ENCODE measurements at regions not wholly inside any gene's neighbourhood (a gene's known extent, or its start where the extent isn't known, plus 50 kb on each side); places are given as distances from the start of the nearest gene placed in this dataset.

DNA sequence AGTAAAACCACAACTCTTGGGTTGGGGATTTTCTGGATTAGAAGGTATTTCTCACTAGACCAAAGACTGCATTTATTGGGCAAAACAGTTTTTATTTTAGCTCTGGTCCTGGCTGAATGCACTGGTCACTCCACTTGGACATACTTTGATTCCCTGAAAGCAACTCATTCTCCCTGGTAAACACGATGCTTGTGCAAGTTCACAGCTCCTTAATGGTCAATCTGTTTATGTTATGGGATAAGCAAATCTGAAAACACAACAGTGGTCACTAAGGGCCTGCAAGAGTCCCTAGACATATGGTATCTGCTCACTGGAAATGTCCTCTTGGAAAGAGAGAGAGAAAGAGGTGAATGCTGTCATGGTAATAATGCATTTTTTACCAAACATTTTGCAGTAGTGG lies 559.8 kb downstream of the CDH26 start:
- no TSS peak for BruUV-seq (replicated peaks)
- Histone ChIP-seq H3K9me2 (replicated peaks; ENCODE audit: low read length) (no peaks in the 10 kb centered on the region), H3K36me3 (ENCODE audit: low read depth, low read length) (no peaks in the 10 kb centered on the region), H3K9me3 (ENCODE audit: low read length) (peaks cover 28% of the 10 kb centered on the region; the same call in 1 of the 2 replicates), H3K9ac (ENCODE audit: low read length) (no peak overlapping the region), H3F3A (ENCODE audit: low read length, unreplicated experiment) (no peaks in the 10 kb centered on the region), H3K79me2 (ENCODE audit: low read length) (no peaks in the 10 kb centered on the region), H4K20me1 (ENCODE audit: low read length) (no peaks in the 10 kb centered on the region), H3K27me3 (ENCODE audit: low read length) (no peaks in the 10 kb centered on the region), H3K4me2 (ENCODE audit: low read length) (no peak overlapping the region), H3K27ac (ENCODE audit: low read length) (no peak overlapping the region), H3K4me1 (ENCODE audit: insufficient read depth, low read length) (no peaks in the 10 kb centered on the region), H2AFZ (ENCODE audit: low read length) (no peak overlapping the region), H3K4me3 (ENCODE audit: low read length) (no peak overlapping the region)
- DNase-seq (no peak), ATAC-seq (no peak)
- ChIA-PET POLR2A (ENCODE audit: unreplicated experiment) (no interaction called here), CTCF (no interaction called here)
- no peak for TF ChIP-seq EZH2phosphoT487 (IDR thresholded peaks at IDR 0.05; ENCODE audit: borderline replicate concordance, low read length)
- TF ChIP-seq EZH2 (IDR thresholded peaks at IDR 0.05; ENCODE audit: low read length, unreplicated experiment): no peak
- TF ChIP-seq, protein P1, sequence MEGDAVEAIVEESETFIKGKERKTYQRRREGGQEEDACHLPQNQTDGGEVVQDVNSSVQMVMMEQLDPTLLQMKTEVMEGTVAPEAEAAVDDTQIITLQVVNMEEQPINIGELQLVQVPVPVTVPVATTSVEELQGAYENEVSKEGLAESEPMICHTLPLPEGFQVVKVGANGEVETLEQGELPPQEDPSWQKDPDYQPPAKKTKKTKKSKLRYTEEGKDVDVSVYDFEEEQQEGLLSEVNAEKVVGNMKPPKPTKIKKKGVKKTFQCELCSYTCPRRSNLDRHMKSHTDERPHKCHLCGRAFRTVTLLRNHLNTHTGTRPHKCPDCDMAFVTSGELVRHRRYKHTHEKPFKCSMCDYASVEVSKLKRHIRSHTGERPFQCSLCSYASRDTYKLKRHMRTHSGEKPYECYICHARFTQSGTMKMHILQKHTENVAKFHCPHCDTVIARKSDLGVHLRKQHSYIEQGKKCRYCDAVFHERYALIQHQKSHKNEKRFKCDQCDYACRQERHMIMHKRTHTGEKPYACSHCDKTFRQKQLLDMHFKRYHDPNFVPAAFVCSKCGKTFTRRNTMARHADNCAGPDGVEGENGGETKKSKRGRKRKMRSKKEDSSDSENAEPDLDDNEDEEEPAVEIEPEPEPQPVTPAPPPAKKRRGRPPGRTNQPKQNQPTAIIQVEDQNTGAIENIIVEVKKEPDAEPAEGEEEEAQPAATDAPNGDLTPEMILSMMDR (conservative IDR thresholded peaks at IDR 0.05; ENCODE audit: low read depth, low read length): no peak
- intact Hi-C loops (cut with micrococcal nuclease): no loop called here

DNA sequence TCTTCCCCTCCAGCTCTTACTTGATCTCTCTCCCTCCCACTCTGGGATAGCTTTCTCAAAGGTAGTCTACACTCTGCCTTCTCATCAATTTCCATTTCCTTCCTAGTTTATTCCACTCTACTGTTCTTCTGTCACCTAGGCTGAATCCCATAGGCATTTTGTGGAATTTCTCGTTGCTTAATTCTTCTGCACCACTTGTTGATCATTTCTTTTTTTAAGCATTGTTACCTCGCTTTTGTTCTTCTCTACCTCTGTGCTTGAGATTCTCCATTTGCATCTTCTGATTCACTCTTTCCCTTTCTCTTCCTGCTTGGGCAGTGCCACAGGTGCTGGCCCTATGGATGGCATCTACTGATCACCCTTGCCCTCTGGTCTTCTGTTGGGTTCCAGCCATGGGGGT lies 567.2 kb downstream of the CDH26 start:
- no TSS peak for BruUV-seq (replicated peaks)
- H3K27ac ChIP-seq (ENCODE audit: low read length): no peak overlapping the region
- H3K79me2 ChIP-seq (ENCODE audit: low read length): no peaks in the 10 kb centered on the region
- H3K36me3 ChIP-seq (ENCODE audit: low read depth, low read length): no peaks in the 10 kb centered on the region
- no peak for TF ChIP-seq EZH2phosphoT487 (IDR thresholded peaks at IDR 0.05; ENCODE audit: borderline replicate concordance, low read length)
- no peak for TF ChIP-seq EZH2 (IDR thresholded peaks at IDR 0.05; ENCODE audit: low read length, unreplicated experiment)
- TF ChIP-seq, protein P1 (conservative IDR thresholded peaks at IDR 0.05; ENCODE audit: low read depth, low read length): no peak
- no peaks in the 10 kb centered on the region for H3K9me2 ChIP-seq (replicated peaks; ENCODE audit: low read length)
- no peaks in the 10 kb centered on the region for H4K20me1 ChIP-seq (ENCODE audit: low read length)
- H2AFZ ChIP-seq (ENCODE audit: low read length): no peak overlapping the region
- no peaks in the 10 kb centered on the region for H3K27me3 ChIP-seq (ENCODE audit: low read length)
- no peaks in the 10 kb centered on the region for H3F3A ChIP-seq (ENCODE audit: low read length, unreplicated experiment)
- ChIA-PET CTCF (no interaction called here), POLR2A (ENCODE audit: unreplicated experiment) (no interaction called here)
- peaks cover 22% of the 10 kb centered on the region; the same call in 1 of the 2 replicates for H3K9me3 ChIP-seq (ENCODE audit: low read length)
- H3K9ac ChIP-seq (ENCODE audit: low read length): no peak overlapping the region
- DNase-seq: no peak
- intact Hi-C loops (cut with micrococcal nuclease): no loop called here
- no peak for ATAC-seq
- no peak overlapping the region for H3K4me3 ChIP-seq (ENCODE audit: low read length)
- no peak overlapping the region for H3K4me2 ChIP-seq (ENCODE audit: low read length)
- H3K4me1 ChIP-seq (ENCODE audit: insufficient read depth, low read length): no peaks in the 10 kb centered on the region

DNA sequence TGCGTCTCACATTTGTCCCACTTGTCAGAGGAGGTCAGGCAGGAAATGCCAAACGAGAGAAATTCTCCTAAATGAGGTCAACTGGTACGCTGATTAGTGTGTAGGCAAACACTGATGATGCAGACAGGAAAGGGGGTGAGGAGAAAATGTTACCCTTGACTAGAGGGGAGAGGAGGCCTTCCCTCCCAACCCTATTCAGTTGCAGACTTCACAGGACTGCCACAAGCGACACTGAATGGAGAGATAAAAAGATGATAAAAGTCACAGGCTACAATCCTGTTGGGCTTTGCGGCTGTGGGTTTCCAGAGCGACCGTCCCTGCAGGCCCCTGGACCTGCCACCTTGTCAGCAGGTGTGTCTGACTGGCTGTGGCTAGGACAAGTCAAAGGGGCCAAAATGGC lies 569.4 kb downstream of the CDH26 start:
- no peaks in the 10 kb centered on the region for H3F3A ChIP-seq (ENCODE audit: low read length, unreplicated experiment)
- peaks cover 14% of the 10 kb centered on the region; the same call in 1 of the 2 replicates for H3K9me3 ChIP-seq (ENCODE audit: low read length)
- no peaks in the 10 kb centered on the region for H3K79me2 ChIP-seq (ENCODE audit: low read length)
- DNase-seq (no peak), ATAC-seq (no peak)
- intact Hi-C loops (cut with micrococcal nuclease): no loop called here
- TF ChIP-seq EZH2phosphoT487 (IDR thresholded peaks at IDR 0.05; ENCODE audit: borderline replicate concordance, low read length): no peak
- no peak for TF ChIP-seq EZH2 (IDR thresholded peaks at IDR 0.05; ENCODE audit: low read length, unreplicated experiment)
- TF ChIP-seq, protein P1 (conservative IDR thresholded peaks at IDR 0.05; ENCODE audit: low read depth, low read length): no peak
- no peak overlapping the region for H3K4me3 ChIP-seq (ENCODE audit: low read length)
- H3K36me3 ChIP-seq (ENCODE audit: low read depth, low read length): no peaks in the 10 kb centered on the region
- no peaks in the 10 kb centered on the region for H3K9me2 ChIP-seq (replicated peaks; ENCODE audit: low read length)
- H4K20me1 ChIP-seq (ENCODE audit: low read length): no peaks in the 10 kb centered on the region
- H3K9ac ChIP-seq (ENCODE audit: low read length): no peak overlapping the region
- BruUV-seq (replicated peaks): no TSS peak
- no peak overlapping the region for H3K4me2 ChIP-seq (ENCODE audit: low read length)
- no peak overlapping the region for H2AFZ ChIP-seq (ENCODE audit: low read length)
- H3K27ac ChIP-seq (ENCODE audit: low read length): no peak overlapping the region
- H3K4me1 ChIP-seq (ENCODE audit: insufficient read depth, low read length): no peaks in the 10 kb centered on the region
- ChIA-PET CTCF (no interaction called here), POLR2A (ENCODE audit: unreplicated experiment) (no interaction called here)
- no peaks in the 10 kb centered on the region for H3K27me3 ChIP-seq (ENCODE audit: low read length)
